ENCODE measurements at regions not wholly inside any gene's neighbourhood (a gene's known extent, or its start where the extent isn't known, plus 50 kb on each side); places are given as distances from the start of the nearest gene placed in this dataset.

DNA sequence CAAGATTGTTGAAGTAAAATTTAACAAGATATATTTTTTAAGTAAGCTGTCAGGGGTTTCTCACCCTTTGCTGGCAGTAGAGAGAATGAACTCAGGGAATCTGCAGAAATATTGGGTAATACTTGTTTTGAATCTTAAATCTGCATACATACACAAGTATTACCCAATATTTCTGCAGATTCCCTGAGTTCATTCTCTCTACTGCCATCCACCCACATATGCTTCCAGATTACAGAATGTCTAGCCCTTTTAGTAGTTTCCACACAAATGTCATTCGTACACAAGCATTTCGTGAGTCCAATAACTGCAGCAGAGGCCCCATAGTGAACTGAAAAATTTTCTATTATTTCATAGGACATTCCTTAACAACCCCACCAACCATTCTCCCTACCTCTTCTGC lies 69.6 kb upstream of the TNFRSF21 start:
- TF ChIP-seq, protein P1, sequence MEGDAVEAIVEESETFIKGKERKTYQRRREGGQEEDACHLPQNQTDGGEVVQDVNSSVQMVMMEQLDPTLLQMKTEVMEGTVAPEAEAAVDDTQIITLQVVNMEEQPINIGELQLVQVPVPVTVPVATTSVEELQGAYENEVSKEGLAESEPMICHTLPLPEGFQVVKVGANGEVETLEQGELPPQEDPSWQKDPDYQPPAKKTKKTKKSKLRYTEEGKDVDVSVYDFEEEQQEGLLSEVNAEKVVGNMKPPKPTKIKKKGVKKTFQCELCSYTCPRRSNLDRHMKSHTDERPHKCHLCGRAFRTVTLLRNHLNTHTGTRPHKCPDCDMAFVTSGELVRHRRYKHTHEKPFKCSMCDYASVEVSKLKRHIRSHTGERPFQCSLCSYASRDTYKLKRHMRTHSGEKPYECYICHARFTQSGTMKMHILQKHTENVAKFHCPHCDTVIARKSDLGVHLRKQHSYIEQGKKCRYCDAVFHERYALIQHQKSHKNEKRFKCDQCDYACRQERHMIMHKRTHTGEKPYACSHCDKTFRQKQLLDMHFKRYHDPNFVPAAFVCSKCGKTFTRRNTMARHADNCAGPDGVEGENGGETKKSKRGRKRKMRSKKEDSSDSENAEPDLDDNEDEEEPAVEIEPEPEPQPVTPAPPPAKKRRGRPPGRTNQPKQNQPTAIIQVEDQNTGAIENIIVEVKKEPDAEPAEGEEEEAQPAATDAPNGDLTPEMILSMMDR (IDR thresholded peaks at IDR 0.05): no peak
- TF ChIP-seq POLR2A (IDR thresholded peaks at IDR 0.05): no peak

Data from transverse colon (tissue), 3 donors.